GM19463 (cell line): ENCODE measurements at regions not wholly inside any gene's neighbourhood (a gene's known extent, or its start where the extent isn't known, plus 50 kb on each side); places are given as distances from the start of the nearest gene placed in this dataset.
"Not testable (repeated sequence)": the region's sequence is repeated elsewhere in the genome, so short reads cannot be mapped to it uniquely, and the experiment has no call there.

Experiments used
- ATAC-seq: cut with Tn5 transposase; IDR thresholded peaks from one replicate; pipeline ENCODE4 v1.9.1; 2021; ENCODE audit warnings: mild to moderate bottlenecking, moderate library complexity; ENCODE audit not compliant: unreplicated experiment

DNA sequence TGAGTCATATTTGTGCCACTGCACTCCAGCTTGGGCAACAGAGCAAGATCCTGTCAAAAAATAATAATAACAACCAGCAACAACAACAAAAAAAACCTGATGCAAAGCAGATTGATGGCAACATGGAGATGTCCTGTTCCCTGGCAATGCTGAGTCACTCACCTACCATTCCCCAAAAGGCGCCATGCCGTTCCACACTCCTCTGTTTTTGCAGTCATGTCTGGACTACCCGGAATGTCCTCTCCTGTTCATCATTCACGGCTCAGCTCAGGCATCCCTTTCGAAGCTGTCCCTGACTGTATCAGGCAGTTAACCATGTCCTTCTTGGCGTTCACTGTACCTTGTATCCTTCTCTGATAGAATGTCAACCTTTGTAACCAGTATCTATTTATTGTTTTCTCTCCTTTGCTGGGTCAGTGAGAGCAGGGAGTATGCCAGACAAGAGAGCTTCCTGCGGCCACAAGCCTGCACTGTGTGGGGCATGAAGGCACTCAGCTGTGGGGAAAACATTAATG, 147.7 kb downstream of the ABCC12 start:
- ATAC-seq = no peak

DNA sequence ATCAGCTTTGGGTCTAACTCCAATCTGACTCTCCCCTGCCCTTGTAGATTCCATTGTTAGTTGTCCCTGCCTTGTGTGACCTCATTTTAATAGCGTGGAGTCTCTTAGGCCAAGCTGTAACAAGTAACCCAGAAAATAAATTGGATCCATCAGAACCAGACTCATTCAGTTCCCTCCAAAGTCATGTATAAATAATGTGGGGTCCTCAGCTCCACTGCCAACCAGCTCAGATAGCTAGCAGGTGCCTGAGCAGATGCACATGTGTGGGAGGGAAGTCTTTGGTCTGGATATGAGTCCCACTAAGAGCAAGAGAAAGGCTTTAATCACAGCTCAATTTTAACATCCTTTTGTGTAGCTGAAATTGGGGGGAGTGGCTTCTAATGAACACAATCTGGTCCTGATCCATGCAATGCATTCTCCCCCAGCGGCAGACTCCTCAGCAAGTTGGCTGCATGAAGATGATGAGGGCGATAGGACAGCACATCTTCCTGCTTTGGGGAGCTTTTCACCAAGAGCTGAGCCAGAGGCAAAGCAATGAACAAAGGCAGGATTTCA, 151.6 kb downstream of the ABCC12 start:
- no peak for ATAC-seq

DNA sequence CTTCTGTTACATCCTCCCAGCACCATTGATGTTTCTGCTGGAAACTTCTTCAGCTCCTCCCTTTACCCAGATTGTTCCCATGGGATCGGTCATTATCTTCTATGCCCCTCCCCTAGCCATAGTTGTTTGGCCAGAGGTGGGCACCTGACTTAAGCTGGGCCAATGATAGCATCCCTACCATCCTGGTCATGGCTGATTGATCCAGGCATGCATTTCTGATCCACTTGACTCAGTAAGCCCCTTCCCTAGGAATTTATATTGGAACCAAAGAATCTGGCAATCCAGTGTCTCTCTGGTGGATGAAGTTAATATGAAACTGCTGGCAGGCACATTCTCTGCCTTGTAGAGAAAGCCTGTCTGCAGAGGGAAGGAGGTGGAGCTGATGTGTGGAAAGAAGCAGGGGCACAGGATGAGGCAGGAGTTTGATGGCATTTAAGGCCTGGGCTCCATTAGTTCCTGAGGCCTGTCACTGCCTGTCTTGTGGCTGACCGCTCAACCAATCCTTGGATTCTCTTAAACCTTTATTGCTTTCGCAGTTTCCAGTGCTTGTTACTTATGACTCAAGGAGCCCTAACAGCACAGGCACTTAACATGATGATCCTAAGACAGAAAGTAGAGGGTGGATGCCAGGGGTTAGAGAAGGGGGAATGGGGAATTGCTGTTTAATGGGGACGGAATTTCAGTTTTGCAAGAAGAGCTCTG, 152.4 kb downstream of the ABCC12 start:
- no peak for ATAC-seq

DNA sequence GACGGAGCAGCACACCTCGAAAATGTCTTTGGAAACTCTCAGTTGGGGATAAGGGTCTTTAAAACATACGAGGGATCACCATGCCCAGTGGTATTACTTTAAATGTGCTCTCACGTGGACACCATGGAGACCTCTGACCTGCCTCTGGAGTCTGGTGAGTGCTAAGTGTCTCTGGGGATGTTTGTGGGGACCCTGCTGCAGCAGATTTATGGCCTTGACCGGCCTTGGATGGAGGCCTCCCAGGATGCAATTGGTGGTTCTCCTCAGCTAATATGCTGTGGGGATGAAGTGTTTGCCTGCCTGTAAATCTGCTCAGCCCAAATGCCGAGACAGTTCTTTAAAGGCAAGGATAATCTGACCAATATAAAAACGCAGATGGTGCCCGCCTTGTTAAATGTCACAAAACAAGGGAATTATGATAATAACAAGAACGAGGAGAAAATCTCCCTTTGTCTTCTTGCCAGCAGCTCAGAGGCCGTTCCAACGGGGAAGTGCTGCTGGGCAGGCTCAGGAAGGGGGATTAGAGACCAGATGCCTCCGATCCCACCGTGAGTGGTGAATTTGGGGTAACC, 154.4 kb downstream of the ABCC12 start:
- ATAC-seq = no peak

DNA sequence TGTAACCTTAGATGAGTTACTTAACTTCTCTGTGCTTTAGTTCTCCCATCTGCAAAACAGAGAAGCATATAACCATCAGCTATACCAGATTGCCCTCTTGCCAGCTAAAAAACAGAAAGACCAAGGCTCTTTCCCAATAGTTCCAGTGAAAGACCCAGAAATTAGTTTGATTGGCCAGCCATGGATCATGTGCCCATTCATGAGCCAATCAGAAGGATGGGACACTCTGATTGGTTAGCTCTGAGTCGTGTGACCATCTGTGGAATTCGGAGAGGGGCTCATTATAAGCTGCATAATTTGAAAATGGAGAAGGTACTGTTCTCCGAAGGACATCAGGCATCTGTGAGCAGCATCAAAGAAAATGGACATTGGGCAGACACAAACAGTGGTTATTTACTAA, 155.2 kb downstream of the ABCC12 start:
- no peak for ATAC-seq

DNA sequence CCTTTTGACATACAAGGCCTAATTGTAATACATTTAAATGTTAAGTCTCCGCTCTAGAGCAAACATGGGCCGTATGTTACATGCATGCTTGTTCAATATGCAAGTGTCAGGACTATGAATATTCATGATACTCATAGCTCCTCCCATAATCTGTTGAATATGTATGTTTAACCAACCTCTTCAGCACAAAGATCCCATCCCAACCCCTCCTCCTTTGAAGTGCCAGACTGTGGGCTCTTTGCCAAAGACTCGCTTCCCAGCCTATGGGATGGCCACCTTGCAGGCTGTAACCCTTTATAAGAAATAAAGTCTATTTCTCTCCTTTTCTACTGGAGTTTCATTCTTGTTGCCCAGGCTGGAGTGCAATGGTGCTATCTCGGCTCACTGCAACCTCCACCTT, 156.2 kb downstream of the ABCC12 start:
- ATAC-seq = no peak

DNA sequence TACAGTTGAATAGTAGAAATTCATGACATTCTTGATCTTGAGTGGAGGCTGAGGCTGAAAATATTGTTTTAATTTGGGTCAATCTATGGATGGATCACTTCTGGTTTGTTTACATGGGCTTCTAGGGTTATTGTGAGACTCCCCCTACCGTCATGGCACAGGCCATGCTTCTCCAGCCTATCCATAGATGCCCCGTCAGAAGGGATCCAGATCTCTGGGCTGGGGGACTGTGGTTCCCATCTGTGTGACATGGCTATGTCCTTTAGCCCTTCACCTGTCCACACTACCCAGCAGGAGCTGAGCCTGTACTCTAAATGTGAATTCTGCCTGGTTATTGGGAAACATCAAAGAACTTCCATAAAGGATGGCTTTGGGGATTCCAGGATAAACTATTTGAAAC, 160.4 kb downstream of the ABCC12 start:
- ATAC-seq = no peak

DNA sequence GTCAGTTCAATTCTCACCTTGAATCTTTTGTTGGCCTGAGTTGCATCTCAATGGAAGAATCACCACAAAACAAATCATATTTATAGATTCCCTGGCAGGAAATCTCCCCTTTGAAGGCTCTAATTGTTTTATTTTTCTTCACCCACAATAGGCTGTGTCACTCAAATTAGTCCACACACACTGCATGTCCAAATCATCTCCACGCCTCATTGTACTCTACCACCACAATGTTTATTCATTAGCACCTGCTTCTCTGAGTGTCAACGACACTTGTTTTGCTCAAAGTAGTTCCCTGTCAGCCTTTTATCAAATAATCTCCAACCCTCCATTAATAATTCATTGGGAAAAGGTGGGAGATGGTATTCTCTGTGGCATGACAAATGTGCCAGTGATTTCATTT, 164.3 kb downstream of the ABCC12 start:
- ATAC-seq = no peak

DNA sequence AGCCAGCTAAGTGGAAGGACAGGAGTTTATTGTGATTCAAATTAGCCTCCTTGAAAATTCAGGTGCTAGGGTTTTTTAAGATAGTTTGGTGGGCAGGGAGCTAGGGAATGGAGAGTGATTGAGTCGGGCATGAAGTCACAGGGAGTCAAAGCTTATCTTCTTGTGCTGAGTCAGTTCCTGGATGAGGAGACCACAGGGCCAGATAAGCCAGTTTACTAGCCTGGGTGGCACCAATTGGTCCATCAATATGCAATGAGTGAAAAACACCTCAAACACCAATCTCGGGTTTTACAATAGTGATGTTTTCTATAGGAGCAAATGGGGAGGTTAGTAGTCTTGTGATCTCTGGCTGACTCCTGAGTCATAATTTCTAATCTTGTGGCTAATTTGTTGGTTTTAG, 165.1 kb downstream of the ABCC12 start:
- ATAC-seq = no peak

DNA sequence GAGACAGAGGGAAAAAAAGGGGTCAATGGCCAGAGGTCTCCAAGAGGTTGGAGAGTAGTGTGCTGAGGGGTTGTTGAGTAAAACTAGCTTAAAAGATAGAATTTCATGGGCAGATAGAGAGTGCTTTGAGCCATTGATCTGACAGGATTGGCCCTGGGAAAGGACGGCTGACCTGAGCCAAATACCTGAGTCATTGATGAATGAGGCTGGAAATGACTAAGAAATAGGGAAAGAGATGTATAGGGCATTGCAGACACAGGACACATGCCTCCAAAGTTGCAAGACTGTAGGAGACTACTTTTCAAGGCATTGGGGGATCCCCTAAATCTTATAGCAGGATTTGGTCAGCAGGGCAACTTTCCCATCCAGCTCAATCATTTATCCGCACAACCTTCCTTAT, 168.7 kb downstream of the ABCC12 start:
- no peak for ATAC-seq

DNA sequence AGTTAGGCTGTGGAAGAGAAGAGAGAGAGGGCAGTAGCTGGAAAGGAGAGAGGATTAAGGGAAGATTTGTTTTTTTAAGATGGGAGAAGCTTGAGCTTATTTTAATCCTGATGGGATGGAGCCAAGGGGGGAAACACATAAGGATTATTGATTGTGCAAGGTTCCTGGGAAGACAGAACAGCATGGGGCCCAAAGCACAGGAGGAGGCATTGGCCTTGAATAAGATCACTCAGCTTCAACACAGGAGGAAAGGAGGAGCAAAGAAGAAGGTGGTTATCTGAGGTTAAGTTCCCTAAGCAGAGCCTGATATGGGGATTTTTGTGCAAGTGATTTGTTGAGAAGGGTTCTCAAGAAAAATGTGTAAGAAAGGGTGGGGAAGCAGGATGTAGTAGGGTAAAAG, 169.8 kb downstream of the ABCC12 start:
- no peak for ATAC-seq

DNA sequence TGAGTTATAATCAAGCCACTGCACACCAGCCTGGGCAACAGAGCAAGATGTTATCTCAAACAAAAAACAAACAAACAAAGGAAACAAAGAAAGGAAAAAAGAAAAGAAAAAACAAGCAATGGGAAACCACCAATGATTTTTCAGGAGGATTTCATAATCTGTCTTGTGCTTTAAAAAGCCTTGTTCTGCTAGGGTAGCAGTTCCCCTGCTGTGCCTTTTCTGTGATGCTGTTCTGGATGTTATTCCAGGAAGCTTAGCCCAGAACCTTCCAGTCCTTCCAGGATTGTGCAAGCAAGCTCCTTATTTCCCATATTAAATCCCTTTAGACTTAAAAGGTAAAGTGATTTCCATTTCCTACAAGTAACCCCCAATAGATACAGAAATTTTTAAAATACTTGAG, 171.1 kb downstream of the ABCC12 start:
- no peak for ATAC-seq

DNA sequence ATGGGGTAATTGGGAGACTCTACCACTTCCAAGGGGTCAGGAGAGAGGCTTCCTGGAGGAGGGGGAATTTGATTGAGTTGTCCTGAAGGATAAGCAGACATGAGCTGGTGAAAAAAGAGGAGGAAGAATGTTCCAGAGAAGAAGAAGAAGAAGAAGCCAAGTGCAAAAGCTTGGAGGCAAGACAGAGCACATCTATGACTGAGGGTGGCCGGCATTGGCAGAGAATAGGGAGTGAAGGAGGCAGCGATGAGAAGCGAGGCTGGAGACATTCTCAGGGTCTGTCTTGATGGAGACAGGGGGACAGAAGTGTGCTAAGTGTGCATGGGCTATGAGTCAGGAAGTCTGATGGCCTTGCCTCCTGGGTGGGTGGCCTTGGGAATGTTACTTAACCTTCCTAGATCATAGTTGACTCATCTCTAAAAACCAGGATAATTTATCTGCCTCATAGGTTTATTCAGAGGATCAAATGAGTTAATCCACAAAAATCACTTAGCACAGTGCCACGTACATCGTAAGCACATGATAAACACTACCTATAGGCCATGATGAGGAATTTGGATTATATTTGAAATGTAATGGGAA, 171.7 kb downstream of the ABCC12 start:
- ATAC-seq = no peak

DNA sequence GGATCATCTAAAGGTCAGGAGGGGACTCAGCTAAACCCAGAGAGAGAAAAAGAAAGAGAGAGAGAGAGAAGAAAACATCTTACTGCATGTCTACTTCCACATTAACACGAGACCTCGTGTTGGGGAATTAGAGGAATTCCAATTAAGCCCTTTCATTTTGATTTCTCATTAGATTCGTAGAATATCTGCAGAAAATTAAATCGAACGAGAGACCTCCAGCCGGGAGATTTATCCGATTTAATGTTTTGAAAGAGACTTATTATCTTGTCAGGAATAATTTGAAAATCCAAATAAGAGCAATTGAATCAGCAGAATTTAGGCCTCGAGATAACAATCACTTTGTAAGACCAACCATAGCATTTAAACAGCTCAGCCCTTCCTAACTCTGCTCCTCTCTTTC, 175.6 kb downstream of the ABCC12 start:
- ATAC-seq = no peak

DNA sequence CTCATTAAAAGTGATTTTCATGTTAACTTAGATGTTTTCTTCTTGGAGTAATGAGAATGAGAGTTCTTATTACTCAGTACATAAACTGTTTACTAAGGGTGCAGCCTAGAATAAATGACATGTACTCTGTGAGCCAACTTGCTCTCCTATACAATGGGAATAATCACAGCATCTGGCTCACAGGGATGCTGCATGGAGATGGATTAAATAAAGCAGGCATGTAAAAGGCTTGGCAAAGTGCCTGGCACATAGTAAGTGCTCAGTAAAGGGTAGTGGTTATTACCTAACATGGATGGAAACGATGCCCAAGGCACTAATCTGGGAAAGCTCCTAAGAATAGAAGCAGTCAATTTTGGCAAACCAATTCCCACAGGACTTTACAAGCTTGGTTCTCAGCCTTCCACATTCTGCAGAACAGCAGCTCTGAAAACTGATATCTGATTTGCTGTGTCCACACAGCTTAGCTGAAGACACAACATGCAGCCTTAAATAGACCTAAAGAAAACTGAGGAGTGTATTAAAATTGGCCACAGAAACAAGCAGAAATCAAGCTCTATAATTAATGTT, 176.1 kb downstream of the ABCC12 start:
- no peak for ATAC-seq

DNA sequence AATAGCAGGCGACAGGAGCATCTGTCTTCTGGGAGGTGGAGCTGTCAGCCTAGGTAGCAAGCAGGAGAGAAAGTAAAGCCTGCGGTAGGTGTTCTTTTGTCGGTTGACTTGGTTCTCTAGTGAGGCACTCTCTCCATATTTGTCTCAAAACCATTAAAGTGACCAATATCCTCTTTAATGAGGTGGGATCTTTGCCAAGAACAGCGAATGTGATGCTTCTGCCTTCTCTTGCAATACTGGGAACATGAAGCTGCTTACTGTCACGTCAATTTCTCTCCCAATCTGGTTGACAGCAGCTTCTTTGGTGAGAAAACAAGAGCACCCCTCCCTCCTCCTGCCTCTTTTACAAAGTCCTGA, 176.7 kb downstream of the ABCC12 start:
- no peak for ATAC-seq

DNA sequence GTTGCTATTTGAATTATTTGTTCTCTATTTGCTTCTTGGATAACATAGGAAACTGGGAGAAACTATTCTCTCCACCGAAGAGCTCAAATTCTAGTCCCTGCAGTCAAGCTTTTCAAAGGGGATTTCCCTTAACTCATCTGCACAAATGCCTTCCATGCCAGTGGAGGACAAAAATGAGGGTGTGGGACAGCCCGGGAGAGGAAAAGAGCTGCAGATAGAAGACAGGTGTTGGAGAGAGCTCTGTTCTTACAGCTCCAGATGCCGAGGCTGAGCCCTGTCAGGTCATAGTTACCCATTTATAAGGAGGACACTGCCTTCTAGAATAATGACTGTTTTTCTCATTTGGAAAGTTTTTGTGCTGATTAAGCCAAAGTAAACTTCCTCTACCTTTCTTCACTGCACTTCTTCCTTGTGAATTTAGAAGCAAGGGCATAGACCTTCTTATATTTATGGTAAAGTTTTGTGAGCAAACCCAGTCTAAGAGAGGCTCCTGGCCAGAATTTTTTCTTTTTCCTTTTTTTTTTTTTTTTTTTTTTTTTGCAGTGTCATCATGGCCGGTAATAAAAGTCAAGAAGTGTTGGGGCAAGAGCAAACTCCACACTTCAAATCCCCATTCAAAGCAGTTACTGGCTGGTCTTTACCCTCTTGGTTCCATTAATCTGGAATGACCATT, 177.2 kb downstream of the ABCC12 start:
- no peak for ATAC-seq

DNA sequence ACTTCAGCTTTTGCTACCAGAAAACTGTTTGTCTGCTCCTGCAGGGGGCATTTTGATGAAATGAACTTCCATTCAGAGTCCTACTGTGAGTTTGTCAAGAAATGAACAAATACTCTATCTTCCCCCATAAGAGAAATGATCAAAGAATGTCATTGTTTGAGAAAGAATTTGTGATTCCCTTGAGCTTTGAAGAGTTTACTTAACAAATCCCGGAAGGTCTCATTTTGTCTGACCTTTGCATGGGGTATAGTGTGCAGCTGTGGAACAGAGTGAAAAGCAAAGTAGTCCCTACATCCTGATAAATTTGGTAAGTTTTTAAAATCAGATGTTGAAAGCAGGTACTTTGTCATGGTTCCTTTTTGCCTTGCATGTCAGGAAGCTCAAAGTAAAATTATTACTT, 178.0 kb downstream of the ABCC12 start:
- ATAC-seq = no peak

DNA sequence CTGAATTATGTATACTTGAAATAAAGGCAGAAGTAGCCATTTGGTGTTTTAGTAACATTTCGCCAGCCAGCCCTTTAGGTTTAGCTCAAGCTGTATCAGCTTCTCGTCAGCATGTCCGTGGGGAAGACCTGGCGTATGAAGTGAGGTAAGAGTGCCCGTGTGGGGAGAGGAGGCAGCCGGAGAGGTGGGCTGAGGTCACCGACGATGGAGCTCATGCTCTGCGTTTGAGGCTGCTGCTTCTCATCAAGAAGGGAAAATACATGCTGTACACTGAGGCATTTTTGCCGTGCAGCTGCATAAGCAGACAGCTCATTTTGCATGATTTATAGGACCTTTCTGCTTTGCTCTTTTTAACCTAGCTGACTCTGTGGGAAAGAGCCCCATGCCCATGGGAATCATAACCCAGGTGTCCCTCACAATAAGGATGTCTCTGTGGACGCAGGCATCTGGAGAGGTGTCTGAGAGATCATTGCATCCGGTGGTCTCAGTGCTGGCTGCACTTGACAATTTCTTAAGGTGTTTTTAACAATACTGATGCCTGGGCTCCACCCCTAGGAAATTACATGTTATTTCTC, 179.1 kb downstream of the ABCC12 start:
- ATAC-seq = no peak

DNA sequence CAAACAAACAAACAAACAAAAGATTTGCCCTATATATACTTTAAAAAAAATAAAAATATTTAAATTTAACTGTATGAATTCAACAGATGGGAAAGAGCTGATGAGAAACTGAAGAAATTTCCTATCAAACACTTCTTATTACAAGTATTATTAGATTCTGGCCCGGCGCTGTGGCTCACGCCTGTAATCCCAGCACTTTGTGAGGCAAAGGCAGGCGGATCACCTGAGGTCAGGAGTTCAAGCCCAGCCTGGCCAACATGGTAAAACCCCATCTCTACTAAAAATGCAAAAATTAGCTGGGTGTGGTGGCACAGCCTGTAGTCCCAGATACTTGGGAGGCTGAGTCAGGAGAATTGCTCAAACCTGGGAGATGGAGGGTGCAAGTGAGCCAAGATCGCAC, 180.8 kb downstream of the ABCC12 start:
- not testable (repeated sequence) for ATAC-seq

DNA sequence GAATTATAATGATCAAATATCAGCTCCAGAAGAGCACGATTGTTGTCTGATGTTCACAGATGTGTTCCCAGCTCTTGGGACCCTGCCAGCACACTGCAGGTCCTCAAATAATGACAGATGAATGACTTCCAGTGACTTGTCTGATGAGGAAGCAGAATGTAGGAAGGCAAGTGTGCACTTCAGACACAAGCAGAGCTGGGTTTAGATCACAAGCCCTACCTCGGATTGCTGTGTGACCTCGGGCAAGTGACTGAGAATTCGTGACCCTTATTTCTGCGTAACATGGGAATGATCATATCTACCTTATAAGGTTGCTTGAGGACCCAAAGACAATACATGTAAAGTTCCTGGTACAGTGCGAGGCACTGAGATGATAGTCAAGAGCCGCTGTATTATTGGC, 182.2 kb downstream of the ABCC12 start:
- ATAC-seq = no peak
